Spleen (tissue), 11 donors: ENCODE measurements at regions not wholly inside any gene's neighbourhood (a gene's known extent, or its start where the extent isn't known, plus 50 kb on each side); places are given as distances from the start of the nearest gene placed in this dataset.
"Not testable (repeated sequence)": the region's sequence is repeated elsewhere in the genome, so short reads cannot be mapped to it uniquely, and the experiment has no call there.

Experiments
- DNase-seq: peaks from one replicate; pipeline ENCODE4 v3.0.0-alpha.2; 2020
- H3K27ac ChIP-seq, 8 donors: fragments of 200-600 bp; sonication (generic) in 7 of 8; 1 replicate in 4 of 8; 2 replicates in 4 of 8; pipeline versions ENCODE4 v1.5.0 to v1.8.0; 2016 to 2021; ENCODE audit warnings: inconsistent platforms in 4 of 8, mild to moderate bottlenecking in 4 of 8, moderate library complexity in 1 of 8
- H3K27me3 ChIP-seq, 7 donors: fragments of 200-600 bp; sonication (generic) in 6 of 7; replicated peaks in 1 of 7; 1 replicate in 4 of 7; 2 replicates in 3 of 7; pipeline versions ENCODE4 v1.5.0 to v1.8.0; 2016 to 2021; ENCODE audit warnings: inconsistent platforms in 3 of 7, mild to moderate bottlenecking in 1 of 7
- H3K36me3 ChIP-seq, 6 donors: fragments of 200-600 bp; sonication (generic) in 5 of 6; 1 replicate in 4 of 6; 2 replicates in 2 of 6; pipeline versions ENCODE4 v1.5.0 to v1.8.0; 2016 to 2021; ENCODE audit warnings: inconsistent platforms in 2 of 6
- H3K4me1 ChIP-seq, 6 donors: fragments of 200-600 bp; sonication (generic) in 5 of 6; 1 replicate in 3 of 6; 2 replicates in 3 of 6; pipeline versions ENCODE4 v1.5.0 to v1.8.0; 2016 to 2021; ENCODE audit warnings: inconsistent platforms in 3 of 6
- H3K4me3 ChIP-seq, 8 donors: fragments of 200-600 bp; sonication (generic) in 7 of 8; 1 replicate in 4 of 8; 2 replicates in 4 of 8; pipeline versions ENCODE4 v1.5.0 to v1.8.0; 2016 to 2021; ENCODE audit warnings: inconsistent platforms in 4 of 8, mild to moderate bottlenecking in 4 of 8, moderate library complexity in 2 of 8
- H3K9me3 ChIP-seq, 8 donors: fragments of 200-600 bp; sonication (generic) in 7 of 8; 1 replicate in 4 of 8; 2 replicates in 4 of 8; pipeline versions ENCODE4 v1.5.0 to v1.8.0; 2016 to 2021; ENCODE audit warnings: inconsistent platforms in 4 of 8
- CTCF ChIP-seq, 11 experiments: fragments of 200-600 bp in 7 of 11; fragments of 450-650 bp in 4 of 11; sonication (generic) in 4 of 11; IDR thresholded peaks in 8 of 11; conservative IDR thresholded peaks in 3 of 11; 1 replicate in 7 of 11; 2 replicates in 4 of 11; pipeline versions ENCODE4 v1.4.0 to v1.8.0; 2016 to 2021; ENCODE audit warnings: antibody characterized with exemption in 11 of 11, inconsistent platforms in 4 of 11, mild to moderate bottlenecking in 1 of 11
- POLR2A ChIP-seq, 3 donors: fragments of 450-650 bp; IDR thresholded peaks; one replicate each; pipeline ENCODE4 v1.5.1; 2017; ENCODE audit warnings: antibody characterized with exemption in 3 of 3, mild to moderate bottlenecking in 1 of 3
- POLR2AphosphoS5 ChIP-seq, 3 donors: sonication (generic); formaldehyde crosslinking; IDR thresholded peaks; one replicate each; pipeline ENCODE4 v1.5.1; 2017; ENCODE audit warnings: antibody characterized with exemption in 3 of 3
- WGBS, 5 donors: extraction: QIAGEN DNeasy Blood & Tissue Kit in 3 of 5; methylation state at CpG; one replicate each; pipeline versions ENCODE4 v1.1.5 to v1.1.7; 2013 to 2018; 5-methylcytosine and 5-hydroxymethylcytosine counted together
- intact Hi-C: fragments of 100-400 bp; cut with DNase I; formaldehyde crosslinking; loops from one replicate; pipeline ENCODE4 v1.15.0; 2023; ENCODE audit warnings: low total_unique reads
- donor health status: healthy with polysubstance abuse.
- donor health status: DM: no; HTN: no; CAD: no; lungs with moderate emphysema.
- donor health status: DM: no; HTN: no; CAD: no.
- donor health status: Bipolar disorder and iron deficiency.
- donor health status: healthy.
- donor health status: DM: no; HTN: no; CAD: no.
- donor health status: DM: yes; HTN: yes; CAD: no.

GRCh38 chr18:15005313-15006130, 257.6 kb downstream of the ANKRD30B start:
- Histone ChIP-seq H3K27ac (no peak overlapping the region), H3K27me3 (no peaks in the 10 kb centered on the region), H3K9me3 (peaks cover 0 to 55% (median 8%) of the 10 kb centered on the region in 8 donors), H3K4me1 (no peaks in the 10 kb centered on the region), H3K4me3 (no peak overlapping the region), H3K36me3 (no peaks in the 10 kb centered on the region)
- TF ChIP-seq CTCF (IDR thresholded peaks at IDR 0.05 in 8 of 11, conservative IDR thresholded peaks at IDR 0.05 in 3 of 11), result no peak
- TF ChIP-seq POLR2AphosphoS5 (IDR thresholded peaks at IDR 0.05), result no peak
- no peak for TF ChIP-seq POLR2A (IDR thresholded peaks at IDR 0.05)
- no peak for DNase-seq
- 88 to 94% (median 89%) methylated on average over 10 to 28 of the region's 28 CpGs for WGBS, 5 donors
- intact Hi-C loops, result no loop called here

GRCh38 chr18:15006616-15007015, 258.6 kb downstream of the ANKRD30B start:
- intact Hi-C loops, H3K36me3 ChIP-seq, H3K27ac ChIP-seq, DNase-seq, H3K4me3 ChIP-seq, H3K27me3 ChIP-seq, H3K4me1 ChIP-seq: not testable (repeated sequence)
- H3K9me3 ChIP-seq, result peaks cover 0 to 44% (median 4%) of the 10 kb centered on the region in 8 donors
- WGBS, 5 donors, result 70 to 88% (median 75%) methylated on average over 3 of the region's 3 CpGs

GRCh38 chr18:15026041-15026440, 278.1 kb downstream of the ANKRD30B start:
- H3K36me3 ChIP-seq, H3K27ac ChIP-seq: not testable (repeated sequence)

GRCh38 chr18:15028037-15028436, 280.1 kb downstream of the ANKRD30B start:
- H3K36me3 ChIP-seq, H3K4me1 ChIP-seq, H3K27me3 ChIP-seq, H3K9me3 ChIP-seq, DNase-seq, intact Hi-C loops, H3K27ac ChIP-seq, H3K4me3 ChIP-seq: not testable (repeated sequence)
- 9 to 15% (median 12%) methylated on average over 4 of the region's 4 CpGs for WGBS, 5 donors

More at GRCh38 chr18:15026041-15026440, 278.1 kb downstream of the ANKRD30B start:
- intact Hi-C loops, H3K4me1 ChIP-seq, H3K27me3 ChIP-seq, H3K9me3 ChIP-seq, DNase-seq, H3K4me3 ChIP-seq: not testable (repeated sequence)

GRCh38 chr18:15060279-15060880, 312.4 kb downstream of the ANKRD30B start:
- H3K36me3 ChIP-seq, H3K27me3 ChIP-seq, intact Hi-C loops, DNase-seq, H3K4me1 ChIP-seq, H3K27ac ChIP-seq, H3K4me3 ChIP-seq, H3K9me3 ChIP-seq: not testable (repeated sequence)
- WGBS, 5 donors, result 47 to 83% (median 76%) methylated on average over 2 to 11 of the region's 12 CpGs

- H3K4me3 ChIP-seq, H3K4me1 ChIP-seq, DNase-seq, H3K27me3 ChIP-seq, intact Hi-C loops, H3K27ac ChIP-seq, H3K9me3 ChIP-seq, H3K36me3 ChIP-seq: not testable (repeated sequence)
- 69 to 84% (median 76%) methylated on average over 9 of the region's 9 CpGs for WGBS, 5 donors
These were observed 313.4 kb downstream of the ANKRD30B start for GRCh38 chr18:15061289-15061896.

GRCh38 chr18:15066434-15066833, 318.5 kb downstream of the ANKRD30B start:
- H3K36me3 ChIP-seq, H3K4me3 ChIP-seq, H3K27ac ChIP-seq, H3K27me3 ChIP-seq, intact Hi-C loops, H3K4me1 ChIP-seq, H3K9me3 ChIP-seq, DNase-seq: not testable (repeated sequence)
- WGBS, 5 donors, result 51 to 70% (median 64%) methylated on average over 2 of the region's 2 CpGs

GRCh38 chr18:15071311-15071710, 323.3 kb downstream of the ANKRD30B start:
- 71 to 88% (median 81%) methylated on average over 2 of the region's 2 CpGs for WGBS, 5 donors
- H3K4me3 ChIP-seq, result not testable (repeated sequence)

More at GRCh38 chr18:15071311-15071710, 323.3 kb downstream of the ANKRD30B start:
- H3K27ac ChIP-seq, H3K27me3 ChIP-seq, H3K4me1 ChIP-seq, H3K36me3 ChIP-seq, DNase-seq, H3K9me3 ChIP-seq, intact Hi-C loops: not testable (repeated sequence)
